Kidney glomerular epithelial cell (primary cell): ENCODE measurements at regions not wholly inside any gene's neighbourhood (a gene's known extent, or its start where the extent isn't known, plus 50 kb on each side); places are given as distances from the start of the nearest gene placed in this dataset.
A peak's percentile ranks its signal among the peaks of the same experiment; 100 is the strongest.

Experiments
- DNase-seq: peaks from one replicate; lab custom pipeline; 2025; lab: John Stamatoyannopoulos, UW

- no peak for DNase-seq
Measured at GRCh38 chr1:57633881-57634280, 210.0 kb upstream of the DAB1 start.

DNA sequence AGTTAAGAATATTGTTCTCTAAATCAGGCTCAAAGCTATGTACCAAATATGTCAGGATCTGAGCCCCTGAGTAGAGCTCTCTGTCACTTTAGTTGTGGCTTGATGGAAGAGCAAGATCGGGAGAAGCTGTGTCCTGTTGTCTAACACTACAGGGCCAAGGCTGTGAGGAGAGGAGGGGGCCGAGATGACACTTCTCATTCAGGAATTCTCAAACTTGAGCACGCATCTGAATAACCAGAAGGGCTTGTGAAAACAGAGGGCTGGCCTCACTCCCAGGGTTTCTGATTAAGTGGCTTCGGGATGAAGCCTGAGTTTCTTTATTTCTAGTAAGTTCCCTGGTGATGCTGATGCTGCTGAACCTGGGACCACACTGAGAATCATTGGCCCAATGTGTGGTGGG lies 209.2 kb upstream of the DAB1 start:
- no peak for DNase-seq

DNA sequence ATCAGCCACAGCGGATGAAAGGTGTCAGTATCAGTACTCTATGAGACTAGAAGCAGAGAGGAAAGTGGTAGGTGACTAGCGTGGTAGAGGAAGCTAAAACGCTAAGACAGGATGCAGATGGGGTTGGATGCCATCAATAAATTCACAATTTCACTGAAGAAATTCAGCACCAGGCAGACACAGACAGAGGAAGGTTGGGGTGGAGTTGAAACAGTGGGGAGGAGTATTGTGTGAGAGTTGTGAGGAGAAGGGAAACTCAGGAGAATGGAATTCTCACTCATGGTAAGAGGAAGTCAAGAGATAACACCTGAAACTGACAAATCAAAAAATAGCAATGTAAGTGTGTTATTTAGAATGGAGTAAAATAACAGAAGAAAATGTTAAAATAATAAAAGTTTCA lies 208.5 kb upstream of the DAB1 start:
- DNase-seq = peak; percentile 46

- DNase-seq = no peak
Measured at GRCh38 chr1:57627612-57628011, 203.8 kb upstream of the DAB1 start.

- no peak for DNase-seq
Measured at GRCh38 chr1:57623791-57624538, 200.1 kb upstream of the DAB1 start.

- peak; percentile 12 for DNase-seq
Measured at GRCh38 chr1:57623039-57623790, 199.4 kb upstream of the DAB1 start.

DNA sequence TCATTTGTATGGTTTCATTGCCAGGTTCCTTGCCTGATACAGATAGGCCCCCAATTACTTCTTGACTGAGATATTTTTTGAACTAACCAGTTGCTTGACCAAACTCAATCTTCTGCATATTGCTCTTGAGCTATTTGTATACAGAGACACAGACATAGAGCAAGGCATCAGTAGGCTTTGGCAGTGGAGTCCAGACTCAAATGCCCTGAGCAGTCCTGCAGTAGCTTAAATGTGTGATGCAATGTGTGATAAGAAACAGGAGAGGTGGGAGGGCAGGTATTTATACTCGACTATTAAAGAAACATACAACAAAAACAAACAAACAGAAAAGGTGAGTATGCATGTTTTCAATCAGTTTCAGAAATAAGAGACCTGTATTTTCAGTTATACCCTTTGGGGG lies 197.9 kb upstream of the DAB1 start:
- DNase-seq = no peak

- no peak for DNase-seq
Measured at GRCh38 chr1:57620605-57621004, 196.7 kb upstream of the DAB1 start.

- DNase-seq = no peak
Measured at GRCh38 chr1:57616921-57617320, 193.1 kb upstream of the DAB1 start.

DNA sequence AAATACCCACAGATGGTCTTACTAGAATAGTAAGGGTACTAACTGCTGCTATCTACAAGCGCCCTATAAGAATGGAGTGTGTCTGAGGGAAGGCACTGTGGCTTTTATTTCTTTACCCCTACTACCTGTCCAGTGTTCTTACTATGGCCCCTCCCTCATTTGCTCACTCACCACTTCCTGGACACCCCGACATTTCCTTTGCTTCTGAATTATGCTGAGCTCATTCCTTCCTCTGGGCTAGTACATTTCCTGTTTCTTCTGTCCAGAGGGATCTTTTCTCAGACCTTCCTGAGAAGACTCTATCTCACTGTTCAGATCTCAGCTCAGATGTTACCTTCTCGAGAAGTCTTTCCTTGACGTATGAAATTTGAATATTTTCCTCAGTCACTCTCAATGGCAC lies 192.1 kb upstream of the DAB1 start:
- DNase-seq = no peak

GRCh38 chr1:57612833-57613232 lies 189.0 kb upstream of the DAB1 start:
- DNase-seq = no peak

GRCh38 chr1:57605933-57606332 lies 182.1 kb upstream of the DAB1 start:
- no peak for DNase-seq

DNA sequence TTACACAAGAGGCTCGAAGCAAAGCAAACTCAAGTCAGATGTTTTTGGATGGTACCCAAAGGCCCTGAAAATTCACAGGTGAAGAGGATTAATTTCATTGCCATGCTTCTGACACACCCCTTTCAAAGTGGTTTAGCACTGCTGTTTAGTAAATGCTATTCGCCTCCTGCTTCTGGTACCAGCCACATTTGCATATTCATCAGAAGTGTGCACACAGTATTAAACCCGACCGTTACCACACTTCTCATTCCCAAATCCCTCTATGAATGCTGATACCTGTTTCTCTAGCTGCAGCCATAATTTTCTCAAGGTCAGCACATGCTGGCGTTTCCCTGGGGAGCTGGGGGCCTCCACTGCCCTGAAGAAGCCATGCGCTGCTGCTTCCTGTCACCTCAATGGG lies 179.8 kb upstream of the DAB1 start:
- no peak for DNase-seq

DNA sequence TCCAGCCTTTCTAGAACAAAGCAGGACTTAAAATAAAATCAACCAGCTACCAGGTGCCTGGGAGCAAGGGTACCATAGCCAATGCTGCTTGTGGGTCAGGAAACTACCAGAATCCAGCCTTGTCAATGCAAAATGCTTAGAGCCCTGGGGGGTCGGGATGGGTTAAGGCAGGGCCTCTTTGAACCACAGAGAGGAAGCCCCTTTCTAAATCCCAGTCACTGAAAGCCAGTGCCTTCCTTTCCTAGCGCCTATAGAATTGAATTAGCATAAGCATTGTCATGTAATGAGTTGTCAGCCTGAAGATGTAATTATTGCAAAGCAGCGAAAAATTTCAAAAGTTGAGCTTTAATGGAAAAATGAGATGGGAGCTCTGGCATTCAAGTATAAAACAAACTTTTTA lies 176.6 kb upstream of the DAB1 start:
- no peak for DNase-seq

DNA sequence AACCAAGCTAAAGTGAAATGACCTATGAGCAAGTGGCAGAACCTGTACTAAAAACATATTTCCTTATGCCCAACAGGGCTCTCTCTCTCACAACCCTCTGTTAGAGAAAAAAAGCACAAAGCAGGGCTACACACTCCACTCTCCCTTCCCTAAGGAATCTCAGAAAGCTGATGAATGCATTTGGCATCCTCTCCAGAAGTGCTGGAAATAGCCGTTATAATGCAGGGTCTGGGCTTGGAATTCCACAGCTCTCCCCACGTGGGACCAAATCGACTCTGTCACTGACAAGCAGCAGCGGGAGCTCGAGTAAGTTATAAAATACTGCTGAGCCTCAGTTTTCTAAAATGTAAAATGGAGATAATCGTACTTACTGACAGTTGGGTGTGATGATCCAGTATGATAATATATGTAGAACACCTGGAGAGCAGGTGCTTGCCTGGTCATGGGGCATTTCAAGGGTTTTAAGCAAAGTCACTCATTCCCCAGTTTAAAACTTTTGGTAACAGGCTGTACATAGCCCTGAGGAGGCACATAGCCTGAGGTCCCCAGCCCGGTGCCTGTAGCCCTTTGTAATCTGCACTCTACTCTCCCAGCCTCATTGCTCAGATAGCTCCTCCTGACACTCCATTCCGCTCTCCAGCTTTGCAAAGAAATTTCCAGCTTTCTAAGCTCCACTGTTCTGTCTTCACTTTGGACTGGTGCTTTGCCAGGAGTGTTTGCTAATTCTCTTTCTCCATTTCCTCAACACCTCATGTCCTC lies 175.6 kb upstream of the DAB1 start:
- peak; percentile 50 for DNase-seq

- no peak for DNase-seq
Measured at GRCh38 chr1:57597036-57597435, 173.2 kb upstream of the DAB1 start.

- no peak for DNase-seq
Measured at GRCh38 chr1:57594002-57594401, 170.1 kb upstream of the DAB1 start.

GRCh38 chr1:57591842-57592241 lies 168.0 kb upstream of the DAB1 start:
- no peak for DNase-seq

- DNase-seq = no peak
Measured at GRCh38 chr1:57590978-57591377, 167.1 kb upstream of the DAB1 start.

GRCh38 chr1:57586842-57587241 lies 163.0 kb upstream of the DAB1 start:
- no peak for DNase-seq

DNA sequence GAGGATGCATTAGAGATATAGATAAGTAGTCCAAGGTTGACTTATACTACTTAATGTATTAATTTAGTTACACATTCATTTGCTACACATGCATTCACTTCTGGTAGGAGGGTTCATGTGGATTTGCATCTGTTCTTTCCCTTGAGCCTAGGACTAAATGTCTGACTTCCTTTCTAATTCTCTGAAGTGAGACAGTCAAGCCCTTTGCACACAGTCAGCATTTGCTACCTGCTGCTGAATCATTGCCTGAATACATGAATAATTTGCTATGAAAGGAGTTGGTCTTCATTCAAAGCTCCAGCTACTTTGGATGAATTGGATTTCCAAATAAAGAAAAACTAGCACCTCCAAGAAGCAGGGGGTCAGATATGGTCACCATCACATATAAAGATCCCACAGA lies 154.8 kb upstream of the DAB1 start:
- no peak for DNase-seq

- DNase-seq = no peak
Measured at GRCh38 chr1:57578099-57578498, 154.2 kb upstream of the DAB1 start.

- DNase-seq = no peak
Measured at GRCh38 chr1:57576756-57577155, 152.9 kb upstream of the DAB1 start.
